OCI-LY3 (cell line): ENCODE measurements at regions not wholly inside any gene's neighbourhood (a gene's known extent, or its start where the extent isn't known, plus 50 kb on each side); places are given as distances from the start of the nearest gene placed in this dataset.

Source experiments
- EZH2phosphoT487 ChIP-seq: fragments of 200-600 bp; shearing (Covaris generic); IDR thresholded peaks from 2 replicates; pipeline ENCODE4 v1.6.1; 2018; ENCODE audit warnings: antibody characterized with exemption, mixed run types, low read depth
- TF ChIP-seq, protein P1 (sequence below): fragments of 200-600, 300-600 bp; sonication (generic); IDR thresholded peaks from 2 replicates; pipeline ENCODE4 v1.5.1; 2014; ENCODE audit warnings: antibody characterized with exemption, low read length, low read depth

DNA sequence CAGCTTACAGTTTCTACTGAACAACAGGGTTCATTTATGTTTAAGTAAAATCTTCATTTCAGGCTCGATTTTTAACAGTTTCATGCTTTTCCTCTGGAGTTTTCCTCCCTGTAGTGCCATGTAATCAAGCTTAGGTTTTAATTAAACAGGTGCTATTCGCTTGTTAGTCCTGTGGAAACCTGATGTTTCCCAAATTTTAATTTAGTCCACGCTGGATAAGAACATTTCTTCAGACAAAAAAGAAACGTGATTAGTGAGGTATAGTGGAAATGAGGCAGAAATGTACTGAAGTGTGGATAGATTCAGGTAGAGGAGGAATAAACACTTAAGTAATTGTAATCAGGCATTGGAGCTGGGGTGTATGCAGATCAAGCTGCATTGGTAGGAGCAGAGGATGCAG lies 1217.5 kb downstream of the AACS start:
- TF ChIP-seq, protein P1, sequence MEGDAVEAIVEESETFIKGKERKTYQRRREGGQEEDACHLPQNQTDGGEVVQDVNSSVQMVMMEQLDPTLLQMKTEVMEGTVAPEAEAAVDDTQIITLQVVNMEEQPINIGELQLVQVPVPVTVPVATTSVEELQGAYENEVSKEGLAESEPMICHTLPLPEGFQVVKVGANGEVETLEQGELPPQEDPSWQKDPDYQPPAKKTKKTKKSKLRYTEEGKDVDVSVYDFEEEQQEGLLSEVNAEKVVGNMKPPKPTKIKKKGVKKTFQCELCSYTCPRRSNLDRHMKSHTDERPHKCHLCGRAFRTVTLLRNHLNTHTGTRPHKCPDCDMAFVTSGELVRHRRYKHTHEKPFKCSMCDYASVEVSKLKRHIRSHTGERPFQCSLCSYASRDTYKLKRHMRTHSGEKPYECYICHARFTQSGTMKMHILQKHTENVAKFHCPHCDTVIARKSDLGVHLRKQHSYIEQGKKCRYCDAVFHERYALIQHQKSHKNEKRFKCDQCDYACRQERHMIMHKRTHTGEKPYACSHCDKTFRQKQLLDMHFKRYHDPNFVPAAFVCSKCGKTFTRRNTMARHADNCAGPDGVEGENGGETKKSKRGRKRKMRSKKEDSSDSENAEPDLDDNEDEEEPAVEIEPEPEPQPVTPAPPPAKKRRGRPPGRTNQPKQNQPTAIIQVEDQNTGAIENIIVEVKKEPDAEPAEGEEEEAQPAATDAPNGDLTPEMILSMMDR = no peak
- no peak for TF ChIP-seq EZH2phosphoT487
